ENCODE measurements at regions not wholly inside any gene's neighbourhood (a gene's known extent, or its start where the extent isn't known, plus 50 kb on each side); places are given as distances from the start of the nearest gene placed in this dataset.

GRCh38 chr11:12060385-12060985 is 49.9 kb upstream of the MICAL2 start:
- TF ChIP-seq CTCF (IDR thresholded peaks at IDR 0.05), result no peak
- TF ChIP-seq POLR2A (IDR thresholded peaks at IDR 0.05), result no peak

Data from adrenal gland (tissue), 5 donors.